Fibroblast of lung (primary cell): ENCODE measurements at regions not wholly inside any gene's neighbourhood (a gene's known extent, or its start where the extent isn't known, plus 50 kb on each side); places are given as distances from the start of the nearest gene placed in this dataset.

Experiments used
- DNase-seq, 2 donors: peaks; one replicate each; pipeline versions ENCODE4 v3.0.0 to v3.0.0-alpha.2; 2010; ENCODE audit warnings: low read depth in 2 of 2
- H2AFZ ChIP-seq: 2 replicates; pipeline ENCODE4 v1.5.1; 2012; ENCODE audit warnings: low read length, control low read depth, inconsistent platforms
- H3K27ac ChIP-seq: 2 replicates; pipeline ENCODE4 v1.5.1; 2011; ENCODE audit warnings: low read length, control low read depth; ENCODE audit not compliant: insufficient read depth
- H3K27me3 ChIP-seq: 2 replicates; pipeline ENCODE4 v1.5.1; 2011; ENCODE audit warnings: mild to moderate bottlenecking, low read length; ENCODE audit not compliant: control insufficient read depth, insufficient read depth
- H3K36me3 ChIP-seq: 2 replicates; pipeline ENCODE4 v1.5.1; 2011; ENCODE audit warnings: low read length; ENCODE audit not compliant: control insufficient read depth, insufficient read depth
- H3K4me1 ChIP-seq: 2 replicates; pipeline ENCODE4 v1.5.1; 2011; ENCODE audit warnings: low read length; ENCODE audit not compliant: control insufficient read depth, insufficient read depth; ENCODE audit errors: extremely low read depth
- H3K4me2 ChIP-seq: 2 replicates; pipeline ENCODE4 v1.5.1; 2011; ENCODE audit warnings: low read length, control low read depth; ENCODE audit not compliant: insufficient read depth; ENCODE audit errors: extremely low read depth
- H3K4me3 ChIP-seq, 4 experiments: fragments of 200-600 bp in 1 of 4; sonication (generic) in 1 of 4; replicated peaks in 1 of 4; 2 replicates each; pipeline ENCODE4 v1.5.1; 2011 to 2016; ENCODE audit warnings: low read length in 4 of 4, low read depth in 3 of 4, mild to moderate bottlenecking in 3 of 4, control low read depth in 2 of 4, inconsistent platforms in 1 of 4, mixed read lengths in 1 of 4; ENCODE audit not compliant: insufficient read depth in 1 of 4; ENCODE audit errors: control extremely low read depth in 1 of 4
- H3K79me2 ChIP-seq: 2 replicates; pipeline ENCODE4 v1.5.1; 2012; ENCODE audit warnings: mild to moderate bottlenecking, low read length, inconsistent platforms; ENCODE audit not compliant: control insufficient read depth, insufficient read depth
- H3K9ac ChIP-seq: 2 replicates; pipeline ENCODE4 v1.5.1; 2011; ENCODE audit warnings: mild to moderate bottlenecking, low read length, control low read depth; ENCODE audit not compliant: insufficient read depth
- H3K9me3 ChIP-seq: 2 replicates; pipeline ENCODE4 v1.5.1; 2012; ENCODE audit warnings: low read depth, low read length; ENCODE audit not compliant: control insufficient read depth, insufficient read depth
- H4K20me1 ChIP-seq: 2 replicates; pipeline ENCODE4 v1.5.1; 2011; ENCODE audit warnings: low read length; ENCODE audit not compliant: control insufficient read depth, insufficient read depth; ENCODE audit errors: extremely low read depth
- EZH2 ChIP-seq: IDR thresholded peaks from 2 replicates; pipeline ENCODE4 v1.5.1; 2012; ENCODE audit warnings: low read length, control low read depth, mild to moderate bottlenecking; ENCODE audit errors: missing control alignments
- TF ChIP-seq, protein P1 (sequence below), 2 donors: IDR thresholded peaks in 1 of 2; conservative IDR thresholded peaks in 1 of 2; 1 replicate in 1 of 2; 2 replicates in 1 of 2; pipeline ENCODE4 v1.5.1; 2011 to 2012; ENCODE audit warnings: low read length in 2 of 2, control low read depth in 1 of 2, inconsistent platforms in 1 of 2, low read depth in 1 of 2, mild to moderate bottlenecking in 1 of 2

GRCh38 chr7:49346195-49346899 lies 422.0 kb downstream of the CDC14C start:
- TF ChIP-seq, protein P1, sequence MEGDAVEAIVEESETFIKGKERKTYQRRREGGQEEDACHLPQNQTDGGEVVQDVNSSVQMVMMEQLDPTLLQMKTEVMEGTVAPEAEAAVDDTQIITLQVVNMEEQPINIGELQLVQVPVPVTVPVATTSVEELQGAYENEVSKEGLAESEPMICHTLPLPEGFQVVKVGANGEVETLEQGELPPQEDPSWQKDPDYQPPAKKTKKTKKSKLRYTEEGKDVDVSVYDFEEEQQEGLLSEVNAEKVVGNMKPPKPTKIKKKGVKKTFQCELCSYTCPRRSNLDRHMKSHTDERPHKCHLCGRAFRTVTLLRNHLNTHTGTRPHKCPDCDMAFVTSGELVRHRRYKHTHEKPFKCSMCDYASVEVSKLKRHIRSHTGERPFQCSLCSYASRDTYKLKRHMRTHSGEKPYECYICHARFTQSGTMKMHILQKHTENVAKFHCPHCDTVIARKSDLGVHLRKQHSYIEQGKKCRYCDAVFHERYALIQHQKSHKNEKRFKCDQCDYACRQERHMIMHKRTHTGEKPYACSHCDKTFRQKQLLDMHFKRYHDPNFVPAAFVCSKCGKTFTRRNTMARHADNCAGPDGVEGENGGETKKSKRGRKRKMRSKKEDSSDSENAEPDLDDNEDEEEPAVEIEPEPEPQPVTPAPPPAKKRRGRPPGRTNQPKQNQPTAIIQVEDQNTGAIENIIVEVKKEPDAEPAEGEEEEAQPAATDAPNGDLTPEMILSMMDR (conservative IDR thresholded peaks at IDR 0.05 in 1 of 2, IDR thresholded peaks at IDR 0.05 in 1 of 2; ENCODE audit: low read depth in 1 of 2, low read length in 2 of 2): no peak
- TF ChIP-seq EZH2: no peak
- no peak overlapping the region for H3K9ac ChIP-seq
- H3K4me3 ChIP-seq: no peak overlapping the region
- no peaks in the 10 kb centered on the region for H4K20me1 ChIP-seq
- no peaks in the 10 kb centered on the region for H3K36me3 ChIP-seq
- no peaks in the 10 kb centered on the region for H3K4me1 ChIP-seq
- no peaks in the 10 kb centered on the region for H3K27me3 ChIP-seq
- H3K79me2 ChIP-seq: no peaks in the 10 kb centered on the region
- H3K4me2 ChIP-seq: no peak overlapping the region
- no peak overlapping the region for H2AFZ ChIP-seq
- H3K9me3 ChIP-seq: no peaks in the 10 kb centered on the region
- no peak for DNase-seq
- H3K27ac ChIP-seq: no peak overlapping the region

DNA sequence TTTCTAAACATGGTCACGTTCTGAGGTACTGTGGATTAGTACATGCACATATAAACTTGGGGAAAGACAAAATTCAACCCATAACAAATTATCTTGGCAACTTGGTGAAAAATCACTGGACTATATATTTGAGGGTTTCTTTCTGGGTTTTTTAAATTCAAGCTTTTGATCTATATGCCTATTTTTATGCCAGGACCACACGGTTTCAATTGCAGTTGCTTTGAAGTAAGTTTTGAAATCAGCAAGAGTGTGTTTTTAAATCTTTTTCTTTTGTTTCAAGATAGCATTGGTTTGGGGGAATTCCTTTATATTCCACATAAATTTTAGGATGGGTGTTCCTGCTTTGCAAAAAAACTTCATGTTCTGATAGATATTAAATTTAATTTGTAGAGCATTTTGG lies 406.4 kb upstream of the VWC2 start:
- Histone ChIP-seq H2AFZ (no peak overlapping the region), H3K27ac (no peak overlapping the region), H3K79me2 (no peaks in the 10 kb centered on the region), H3K36me3 (no peaks in the 10 kb centered on the region), H4K20me1 (no peaks in the 10 kb centered on the region), H3K4me2 (no peak overlapping the region), H3K9ac (no peak overlapping the region), H3K9me3 (no peaks in the 10 kb centered on the region), H3K4me3 (no peak overlapping the region), H3K27me3 (no peaks in the 10 kb centered on the region), H3K4me1 (no peaks in the 10 kb centered on the region)
- TF ChIP-seq, protein P1 (conservative IDR thresholded peaks at IDR 0.05 in 1 of 2, IDR thresholded peaks at IDR 0.05 in 1 of 2; ENCODE audit: low read depth in 1 of 2, low read length in 2 of 2): no peak
- no peak for TF ChIP-seq EZH2
- DNase-seq: no peak

DNA sequence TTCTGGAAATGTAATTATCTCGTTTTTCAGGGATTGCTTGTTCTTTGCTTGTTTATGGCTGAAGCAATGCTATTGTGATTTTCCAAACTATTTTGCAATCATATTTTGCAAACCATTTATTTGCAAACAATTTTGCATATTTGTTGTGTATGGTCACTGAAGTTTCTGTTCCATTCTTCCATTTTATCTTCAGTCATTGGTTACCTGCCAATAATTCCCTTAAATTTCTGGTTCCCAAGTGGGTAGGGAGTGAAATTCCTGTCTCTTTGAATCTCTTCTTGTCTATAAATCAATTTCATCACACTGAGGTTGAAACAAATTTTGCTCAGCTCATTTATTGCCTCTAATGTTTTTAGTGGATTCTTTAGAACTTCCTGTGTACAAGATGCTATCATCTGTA lies 401.7 kb upstream of the VWC2 start:
- H3K79me2 ChIP-seq: no peaks in the 10 kb centered on the region
- H3K4me1 ChIP-seq: no peaks in the 10 kb centered on the region
- no peak overlapping the region for H2AFZ ChIP-seq
- no peak overlapping the region for H3K27ac ChIP-seq
- H3K27me3 ChIP-seq: no peaks in the 10 kb centered on the region
- TF ChIP-seq EZH2: no peak
- TF ChIP-seq, protein P1 (conservative IDR thresholded peaks at IDR 0.05 in 1 of 2, IDR thresholded peaks at IDR 0.05 in 1 of 2; ENCODE audit: low read depth in 1 of 2, low read length in 2 of 2): no peak
- H3K9ac ChIP-seq: no peak overlapping the region
- no peak for DNase-seq
- no peak overlapping the region for H3K4me2 ChIP-seq
- no peaks in the 10 kb centered on the region for H4K20me1 ChIP-seq
- no peaks in the 10 kb centered on the region for H3K9me3 ChIP-seq
- no peaks in the 10 kb centered on the region for H3K36me3 ChIP-seq
- H3K4me3 ChIP-seq: no peak overlapping the region
